Body of pancreas (tissue), 4 donors: ENCODE measurements at regions not wholly inside any gene's neighbourhood (a gene's known extent, or its start where the extent isn't known, plus 50 kb on each side); places are given as distances from the start of the nearest gene placed in this dataset.

Experiments used
- ATAC-seq: fragments of 150-250 bp; one replicate; pipeline ENCODE4 v1.9.1; 2016
- DNase-seq, 4 donors: peaks; one replicate each; pipeline ENCODE4 v3.0.0-alpha.2; 2019
- H3K27ac ChIP-seq, 4 donors: fragments of 200-600 bp; sonication (generic); 1 replicate in 3 of 4; 2 replicates in 1 of 4; pipeline versions ENCODE4 v1.5.1 to v1.6.1; 2016 to 2019; ENCODE audit warnings: mild to moderate bottlenecking in 1 of 4, mixed read lengths in 1 of 4, moderate library complexity in 1 of 4
- H3K27me3 ChIP-seq, 2 donors: fragments of 200-600 bp; sonication (generic); one replicate each; pipeline ENCODE4 v1.6.0; 2016; ENCODE audit warnings: mild to moderate bottlenecking in 1 of 2
- H3K36me3 ChIP-seq, 2 donors: fragments of 200-600 bp; sonication (generic); replicated peaks in 1 of 2; 2 replicates each; pipeline ENCODE4 v1.5.1; 2016; ENCODE audit warnings: low read depth in 2 of 2; ENCODE audit not compliant: insufficient read depth in 1 of 2
- H3K4me1 ChIP-seq: fragments of 200-600 bp; sonication (generic); one replicate; pipeline ENCODE4 v1.6.0; 2016
- H3K4me3 ChIP-seq, 2 donors: fragments of 200-600 bp; sonication (generic); 1 replicate in 1 of 2; 2 replicates in 1 of 2; pipeline ENCODE4 v1.5.1; 2016 to 2019
- H3K9me3 ChIP-seq, 3 donors: fragments of 200-600 bp; sonication (generic); 1 replicate in 2 of 3; 2 replicates in 1 of 3; pipeline ENCODE4 v1.5.1; 2016
- CTCF ChIP-seq, 7 experiments: fragments of 450-650 bp in 4 of 7; fragments of 200-600 bp in 3 of 7; sonication (generic) in 3 of 7; IDR thresholded peaks; one replicate each; pipeline ENCODE4 v1.5.1; 2016 to 2019; ENCODE audit warnings: antibody characterized with exemption in 7 of 7
- POLR2A ChIP-seq, 3 donors: fragments of 450-650 bp; IDR thresholded peaks; one replicate each; pipeline ENCODE4 v1.6.1; 2016; ENCODE audit warnings: antibody characterized with exemption in 3 of 3, mild to moderate bottlenecking in 2 of 3
- WGBS, 2 donors: methylation state at CpG; one replicate each; pipeline ENCODE4 v1.1.5; 2017; 5-methylcytosine and 5-hydroxymethylcytosine counted together
- intact Hi-C: fragments of 100-400 bp; cut with DNase I; formaldehyde crosslinking; loops from one replicate; pipeline ENCODE4 v1.15.1; 2023

GRCh38 chr11:79845002-79845709 lies 404.3 kb upstream of the TENM4 start:
- intact Hi-C loops: no loop called here
- 39 to 40% methylated on average over 3 of the region's 3 CpGs for WGBS, 2 donors
- Histone ChIP-seq H3K4me3 (no peak overlapping the region), H3K36me3 (no peaks in the 10 kb centered on the region), H3K4me1 (no peaks in the 10 kb centered on the region), H3K27ac (no peak overlapping the region), H3K9me3 (no peaks in the 10 kb centered on the region), H3K27me3 (no peaks in the 10 kb centered on the region)
- ATAC-seq: no peak
- no peak for DNase-seq
- TF ChIP-seq POLR2A (IDR thresholded peaks at IDR 0.05): no peak
- no peak for TF ChIP-seq CTCF (IDR thresholded peaks at IDR 0.05)

GRCh38 chr11:79834015-79834414 lies 393.2 kb upstream of the TENM4 start:
- Histone ChIP-seq H3K4me3 (no peak overlapping the region), H3K27ac (no peak overlapping the region), H3K9me3 (no peaks in the 10 kb centered on the region), H3K4me1 (no peaks in the 10 kb centered on the region), H3K36me3 (no peaks in the 10 kb centered on the region), H3K27me3 (no peaks in the 10 kb centered on the region)
- no peak for ATAC-seq
- intact Hi-C loops: no loop called here
- no peak for DNase-seq
- TF ChIP-seq CTCF (IDR thresholded peaks at IDR 0.05) (no peak), POLR2A (IDR thresholded peaks at IDR 0.05) (no peak)
- WGBS, 2 donors: 60 to 69% methylated on average over 1 of the region's 1 CpG

- ATAC-seq (no peak), DNase-seq (no peak)
- H3K9me3 ChIP-seq: no peaks in the 10 kb centered on the region
- no peak overlapping the region for H3K27ac ChIP-seq
- TF ChIP-seq CTCF (IDR thresholded peaks at IDR 0.05) (no peak), POLR2A (IDR thresholded peaks at IDR 0.05) (no peak)
- no peaks in the 10 kb centered on the region for H3K27me3 ChIP-seq
- H3K36me3 ChIP-seq: no peaks in the 10 kb centered on the region
- intact Hi-C loops: no loop called here
- WGBS, 2 donors: 61 to 80% methylated on average over 3 of the region's 3 CpGs
- H3K4me1 ChIP-seq: no peaks in the 10 kb centered on the region
- no peak overlapping the region for H3K4me3 ChIP-seq
These were observed 389.6 kb upstream of the TENM4 start for GRCh38 chr11:79830446-79830845.

- ATAC-seq: no peak
- H3K36me3 ChIP-seq: no peaks in the 10 kb centered on the region
- WGBS, 2 donors: 79 to 84% methylated on average over 3 of the region's 3 CpGs
- no peak for DNase-seq
- TF ChIP-seq CTCF (IDR thresholded peaks at IDR 0.05) (no peak), POLR2A (IDR thresholded peaks at IDR 0.05) (no peak)
- no peak overlapping the region for H3K4me3 ChIP-seq
- no peak overlapping the region for H3K27ac ChIP-seq
- H3K9me3 ChIP-seq: no peaks in the 10 kb centered on the region
- no peaks in the 10 kb centered on the region for H3K27me3 ChIP-seq
- H3K4me1 ChIP-seq: no peaks in the 10 kb centered on the region
- intact Hi-C loops: no loop called here
These were observed 389.1 kb upstream of the TENM4 start for GRCh38 chr11:79829891-79830290.

GRCh38 chr11:79822766-79823165 lies 381.9 kb upstream of the TENM4 start:
- Histone ChIP-seq H3K4me1 (no peaks in the 10 kb centered on the region), H3K36me3 (no peaks in the 10 kb centered on the region), H3K4me3 (no peak overlapping the region), H3K27ac (no peak overlapping the region), H3K27me3 (no peaks in the 10 kb centered on the region), H3K9me3 (no peaks in the 10 kb centered on the region)
- intact Hi-C loops: no loop called here
- TF ChIP-seq POLR2A (IDR thresholded peaks at IDR 0.05): no peak
- no peak for TF ChIP-seq CTCF (IDR thresholded peaks at IDR 0.05)
- WGBS, 2 donors: 77 to 89% methylated on average over 3 of the region's 3 CpGs
- ATAC-seq (no peak), DNase-seq (no peak)
